Lower lobe of right lung (tissue), 2 donors: ENCODE measurements at regions not wholly inside any gene's neighbourhood (a gene's known extent, or its start where the extent isn't known, plus 50 kb on each side); places are given as distances from the start of the nearest gene placed in this dataset.

ENCODE experiments used
- ATAC-seq, 2 donors: fragments of 200-7000 bp; cut with Tn5 transposase; one replicate each; pipeline ENCODE4 v1.9.1; 2020 to 2022; ENCODE audit warnings: mild to moderate bottlenecking in 2 of 2, moderate library complexity in 2 of 2
- DNase-seq: peaks from one replicate; pipeline ENCODE4 v3.0.0-alpha.2; 2020
- H3K27ac ChIP-seq: fragments of 200-600 bp; one replicate; pipeline ENCODE4 v1.8.0; 2022
- H3K27me3 ChIP-seq: fragments of 200-600 bp; one replicate; pipeline ENCODE4 v1.8.0; 2022; ENCODE audit warnings: low read depth
- H3K36me3 ChIP-seq: fragments of 200-600 bp; one replicate; pipeline ENCODE4 v1.8.0; 2022; ENCODE audit warnings: mild to moderate bottlenecking
- H3K4me1 ChIP-seq: fragments of 200-600 bp; one replicate; pipeline ENCODE4 v1.8.0; 2022
- H3K4me3 ChIP-seq: fragments of 200-600 bp; one replicate; pipeline ENCODE4 v1.8.0; 2022; ENCODE audit warnings: mild to moderate bottlenecking
- H3K9me3 ChIP-seq: fragments of 200-600 bp; one replicate; pipeline ENCODE4 v1.8.0; 2022
- intact Hi-C: fragments of 100-400 bp; cut with DNase I; formaldehyde crosslinking; loops from one replicate; pipeline ENCODE4 v1.11.0; 2022
- TF ChIP-seq, protein P1 (sequence below): fragments of 200-600 bp; IDR thresholded peaks from one replicate; pipeline ENCODE4 v1.8.0; 2022; ENCODE audit warnings: antibody characterized with exemption, mild to moderate bottlenecking
- donor health status: DM: no; HTN: yes; CAD: no; lungs with severe emphysema.

DNA sequence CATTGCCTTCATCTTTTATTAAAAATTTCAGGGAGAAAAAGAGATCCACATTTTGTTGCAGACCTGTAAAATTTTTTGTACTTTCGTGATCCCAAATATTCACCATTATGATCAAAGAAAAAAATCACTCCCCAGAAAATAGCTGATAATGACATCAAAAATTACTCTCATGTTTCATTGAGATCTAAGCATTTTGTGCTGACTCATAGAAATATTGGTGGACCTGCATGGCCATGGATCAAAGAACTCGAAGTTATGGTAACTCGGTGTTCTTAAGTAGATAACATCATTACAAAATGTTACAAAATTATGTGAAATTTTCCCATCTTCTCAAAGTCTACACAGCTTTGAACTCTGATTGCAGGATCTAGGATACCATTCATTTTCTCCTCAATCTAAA lies 135.8 kb downstream of the PTGER3 start:
- no peak overlapping the region for H3K27ac ChIP-seq
- TF ChIP-seq, protein P1, sequence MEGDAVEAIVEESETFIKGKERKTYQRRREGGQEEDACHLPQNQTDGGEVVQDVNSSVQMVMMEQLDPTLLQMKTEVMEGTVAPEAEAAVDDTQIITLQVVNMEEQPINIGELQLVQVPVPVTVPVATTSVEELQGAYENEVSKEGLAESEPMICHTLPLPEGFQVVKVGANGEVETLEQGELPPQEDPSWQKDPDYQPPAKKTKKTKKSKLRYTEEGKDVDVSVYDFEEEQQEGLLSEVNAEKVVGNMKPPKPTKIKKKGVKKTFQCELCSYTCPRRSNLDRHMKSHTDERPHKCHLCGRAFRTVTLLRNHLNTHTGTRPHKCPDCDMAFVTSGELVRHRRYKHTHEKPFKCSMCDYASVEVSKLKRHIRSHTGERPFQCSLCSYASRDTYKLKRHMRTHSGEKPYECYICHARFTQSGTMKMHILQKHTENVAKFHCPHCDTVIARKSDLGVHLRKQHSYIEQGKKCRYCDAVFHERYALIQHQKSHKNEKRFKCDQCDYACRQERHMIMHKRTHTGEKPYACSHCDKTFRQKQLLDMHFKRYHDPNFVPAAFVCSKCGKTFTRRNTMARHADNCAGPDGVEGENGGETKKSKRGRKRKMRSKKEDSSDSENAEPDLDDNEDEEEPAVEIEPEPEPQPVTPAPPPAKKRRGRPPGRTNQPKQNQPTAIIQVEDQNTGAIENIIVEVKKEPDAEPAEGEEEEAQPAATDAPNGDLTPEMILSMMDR = no peak
- intact Hi-C loops = no loop called here

DNA sequence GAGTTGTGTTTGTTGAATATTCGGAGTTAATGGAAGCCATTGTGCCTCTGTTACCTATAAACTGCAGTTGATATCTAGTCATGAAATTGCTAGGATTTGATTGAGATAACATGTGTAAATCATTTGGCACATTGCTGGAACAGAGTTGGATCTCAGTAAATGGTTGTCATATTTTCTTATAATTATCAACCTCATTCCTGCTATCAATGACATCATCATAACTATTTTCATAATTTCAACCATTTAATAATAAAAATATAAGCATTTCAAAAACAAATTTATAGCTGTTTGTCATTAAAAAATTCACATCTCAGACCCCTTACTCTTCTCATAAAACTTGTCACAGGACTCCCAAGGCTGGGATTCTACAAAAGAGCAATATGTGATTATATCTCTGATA lies 133.4 kb downstream of the PTGER3 start:
- H3K27me3 ChIP-seq = no peaks in the 10 kb centered on the region
- TF ChIP-seq, protein P1 = no peak
- no peak for DNase-seq
- no peaks in the 10 kb centered on the region for H3K9me3 ChIP-seq
- ATAC-seq = no peak
- H3K36me3 ChIP-seq = no peaks in the 10 kb centered on the region
- no peak overlapping the region for H3K4me3 ChIP-seq
- no peaks in the 10 kb centered on the region for H3K4me1 ChIP-seq
- no peak overlapping the region for H3K27ac ChIP-seq
- intact Hi-C loops = no loop called here

More for the DNA sequence above, 135.8 kb downstream of the PTGER3 start:
- no peak for ATAC-seq
- no peaks in the 10 kb centered on the region for H3K9me3 ChIP-seq
- no peaks in the 10 kb centered on the region for H3K36me3 ChIP-seq
- DNase-seq = no peak
- H3K4me1 ChIP-seq = no peaks in the 10 kb centered on the region
- no peaks in the 10 kb centered on the region for H3K27me3 ChIP-seq
- no peak overlapping the region for H3K4me3 ChIP-seq

DNA sequence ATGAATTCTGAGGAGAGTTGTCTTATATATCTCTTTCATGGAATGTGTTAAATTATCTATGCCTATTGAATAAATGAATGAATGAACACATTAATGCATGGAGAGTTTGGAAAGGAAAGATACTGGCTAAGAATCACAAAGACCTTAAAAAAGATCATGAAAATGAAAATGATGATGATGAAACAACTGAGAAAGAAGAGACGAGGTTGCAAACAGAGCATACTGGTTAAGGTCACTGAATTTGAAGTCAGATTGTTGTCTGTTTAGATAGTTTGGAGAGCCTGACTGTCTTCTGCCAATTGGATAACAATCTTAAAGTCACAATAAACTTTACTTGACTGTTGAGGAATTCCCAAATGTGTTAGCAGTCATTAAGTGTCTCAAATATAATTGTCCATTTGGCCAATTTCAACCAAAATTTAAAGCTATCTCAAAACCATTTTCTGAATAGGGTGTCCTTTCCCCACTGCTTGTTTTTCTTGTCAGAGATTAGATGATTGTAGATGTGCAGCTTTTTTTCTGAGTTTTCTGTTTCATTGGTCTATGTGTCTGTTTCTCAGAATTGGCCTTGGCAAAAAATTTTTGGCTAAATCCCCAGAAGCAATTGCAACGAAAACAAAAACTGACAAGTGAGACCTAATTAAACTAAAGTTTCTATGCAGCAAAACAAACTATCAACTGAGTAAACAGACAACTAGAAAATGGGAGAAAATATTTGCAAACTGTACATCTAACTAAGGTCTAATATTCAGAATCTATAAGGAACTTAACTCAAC lies 132.2 kb downstream of the PTGER3 start:
- Histone ChIP-seq H3K9me3 (no peaks in the 10 kb centered on the region), H3K4me1 (no peaks in the 10 kb centered on the region), H3K27ac (no peak overlapping the region), H3K36me3 (no peaks in the 10 kb centered on the region), H3K4me3 (no peak overlapping the region), H3K27me3 (no peaks in the 10 kb centered on the region)
- intact Hi-C loops = no loop called here
- no peak for ATAC-seq
- TF ChIP-seq, protein P1 = no peak
- no peak for DNase-seq

DNA sequence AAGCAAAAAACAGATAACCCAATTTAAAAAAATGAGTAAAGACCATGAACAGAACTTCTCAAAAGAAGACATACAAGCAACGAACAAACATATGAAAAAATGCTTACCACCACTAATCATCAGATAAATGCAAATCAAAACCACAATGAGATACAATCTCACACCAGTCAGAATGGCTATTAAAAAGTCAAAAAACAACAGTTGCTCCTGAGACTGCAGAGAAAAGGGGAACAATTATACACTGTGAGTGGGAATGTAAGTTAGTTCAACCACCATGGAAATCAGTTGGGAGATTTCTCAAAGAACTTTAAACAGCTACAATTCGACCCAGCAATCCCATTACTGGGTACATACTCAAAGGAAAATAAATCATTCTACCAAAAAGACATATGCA lies 131.6 kb downstream of the PTGER3 start:
- H3K36me3 ChIP-seq = no peaks in the 10 kb centered on the region
- H3K9me3 ChIP-seq = no peaks in the 10 kb centered on the region
- DNase-seq = no peak
- intact Hi-C loops = no loop called here
- no peaks in the 10 kb centered on the region for H3K27me3 ChIP-seq
- no peak overlapping the region for H3K27ac ChIP-seq
- no peak for ATAC-seq
- H3K4me3 ChIP-seq = no peak overlapping the region
- TF ChIP-seq, protein P1 = no peak
- H3K4me1 ChIP-seq = no peaks in the 10 kb centered on the region

DNA sequence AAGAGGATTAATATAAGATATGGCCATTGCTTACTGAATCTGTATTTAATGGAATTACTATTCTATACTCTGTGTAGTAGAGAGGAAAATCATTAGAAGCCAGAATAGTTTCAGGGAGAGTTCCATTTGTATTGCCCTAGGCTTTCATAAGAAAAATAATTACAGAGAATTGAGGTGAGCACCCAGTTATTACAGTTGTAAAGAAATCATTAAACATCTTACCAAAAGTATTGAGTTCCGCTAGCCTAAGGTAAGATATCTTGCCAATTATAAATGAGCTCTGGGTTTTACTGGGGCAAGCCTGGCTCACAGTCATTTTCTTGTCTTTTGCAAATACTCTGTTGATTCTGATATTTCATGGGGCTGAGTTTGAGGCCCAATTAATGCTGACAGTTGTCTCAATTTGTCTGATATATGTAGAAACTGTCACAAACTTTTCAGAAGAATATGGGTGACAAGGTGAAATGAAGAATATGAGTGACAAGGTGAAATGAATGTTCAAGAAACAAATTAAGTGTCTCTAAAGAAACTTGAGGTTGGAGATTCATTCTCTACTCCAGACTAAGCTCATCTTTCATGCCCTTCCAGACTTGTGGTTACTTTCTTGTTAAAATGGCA lies 127.8 kb downstream of the PTGER3 start:
- intact Hi-C loops = no loop called here
- Histone ChIP-seq H3K9me3 (peaks cover 6% of the 10 kb centered on the region), H3K27ac (no peak overlapping the region), H3K4me1 (no peaks in the 10 kb centered on the region), H3K36me3 (no peaks in the 10 kb centered on the region), H3K27me3 (no peaks in the 10 kb centered on the region), H3K4me3 (no peak overlapping the region)
- ATAC-seq (no peak), DNase-seq (no peak)
- TF ChIP-seq, protein P1 = no peak
